Epidermal melanocyte (primary cell): ENCODE measurements at regions not wholly inside any gene's neighbourhood (a gene's known extent, or its start where the extent isn't known, plus 50 kb on each side); places are given as distances from the start of the nearest gene placed in this dataset.
A peak's percentile ranks its signal among the peaks of the same experiment; 100 is the strongest.

Experiments
- DNase-seq: peaks from one replicate; pipeline ENCODE4 v3.0.0; 2011; ENCODE audit warnings: low spot score; ENCODE audit not compliant: insufficient read length

GRCh38 chr1:221457685-221458446 lies 284.0 kb downstream of the DUSP10 start:
- DNase-seq, result no peak

- no peak for DNase-seq
Measured at GRCh38 chr1:221458447-221459156, 283.3 kb downstream of the DUSP10 start.

GRCh38 chr1:221459558-221459957 lies 282.3 kb downstream of the DUSP10 start:
- DNase-seq, result no peak

GRCh38 chr1:221462345-221462744 lies 279.5 kb downstream of the DUSP10 start:
- DNase-seq, result no peak

- DNase-seq, result no peak
Measured at GRCh38 chr1:221468546-221468945, 273.3 kb downstream of the DUSP10 start.

- no peak for DNase-seq
Measured at GRCh38 chr1:221469476-221469875, 272.4 kb downstream of the DUSP10 start.

GRCh38 chr1:221470000-221470698 lies 271.7 kb downstream of the DUSP10 start:
- no peak for DNase-seq

- DNase-seq, result no peak
Measured at GRCh38 chr1:221473411-221473810, 268.5 kb downstream of the DUSP10 start.

GRCh38 chr1:221477252-221477651 lies 264.6 kb downstream of the DUSP10 start:
- DNase-seq, result no peak

GRCh38 chr1:221478050-221478949 lies 263.6 kb downstream of the DUSP10 start:
- no peak for DNase-seq

GRCh38 chr1:221487781-221488524 lies 253.9 kb downstream of the DUSP10 start:
- DNase-seq, result peak; percentile 18

GRCh38 chr1:221488550-221488949 lies 253.3 kb downstream of the DUSP10 start:
- DNase-seq, result no peak

GRCh38 chr1:221494670-221495069 lies 247.2 kb downstream of the DUSP10 start:
- DNase-seq, result no peak

GRCh38 chr1:221497046-221497445 lies 244.8 kb downstream of the DUSP10 start:
- no peak for DNase-seq

- no peak for DNase-seq
Measured at GRCh38 chr1:221503268-221503667, 238.6 kb downstream of the DUSP10 start.

GRCh38 chr1:221509575-221510355 lies 232.1 kb downstream of the DUSP10 start:
- DNase-seq, result no peak

GRCh38 chr1:221510793-221511503 lies 230.9 kb downstream of the DUSP10 start:
- DNase-seq, result no peak

GRCh38 chr1:221511797-221512196 lies 230.1 kb downstream of the DUSP10 start:
- DNase-seq, result no peak

- DNase-seq, result no peak
Measured at GRCh38 chr1:221514806-221515205, 227.1 kb downstream of the DUSP10 start.
